ENCODE measurements at regions not wholly inside any gene's neighbourhood (a gene's known extent, or its start where the extent isn't known, plus 50 kb on each side); places are given as distances from the start of the nearest gene placed in this dataset.
"Not testable (repeated sequence)": the region's sequence is repeated elsewhere in the genome, so short reads cannot be mapped to it uniquely, and the experiment has no call there.

DNA sequence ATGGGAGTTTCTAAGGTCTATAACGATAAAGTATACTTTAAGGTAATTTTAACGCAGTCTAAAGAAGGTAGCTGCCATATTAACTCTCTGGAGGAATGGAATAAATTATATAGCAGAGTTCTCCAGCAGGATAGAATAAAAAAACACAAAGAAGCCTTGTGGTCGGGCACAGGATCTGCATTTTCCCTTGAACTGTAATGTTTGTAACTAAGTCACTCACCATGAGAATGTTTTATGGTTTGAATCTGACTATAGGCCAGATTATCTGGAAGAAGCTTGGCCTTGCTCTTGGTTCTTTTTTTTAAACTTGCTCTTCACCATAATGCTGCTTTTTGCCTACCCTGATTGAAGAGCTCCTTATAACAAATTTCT, 238.8 kb upstream of the NOX3 start:
- DNase-seq (ENCODE audit: low read depth, low spot score), result no peak

GRCh38 chr6:155693573-155694418, 238.2 kb upstream of the NOX3 start:
- no peak for DNase-seq (ENCODE audit: low read depth, low spot score)

- DNase-seq (ENCODE audit: low read depth, low spot score), result no peak
Measured at GRCh38 chr6:155690820-155691219, 235.2 kb upstream of the NOX3 start.

GRCh38 chr6:155687645-155688044, 232.0 kb upstream of the NOX3 start:
- no peak for DNase-seq (ENCODE audit: low read depth, low spot score)

- no peak for DNase-seq (ENCODE audit: low read depth, low spot score)
Measured at GRCh38 chr6:155684416-155685196, 229.0 kb upstream of the NOX3 start.

- DNase-seq (ENCODE audit: low read depth, low spot score), result no peak
Measured at GRCh38 chr6:155678361-155678760, 222.7 kb upstream of the NOX3 start.

DNA sequence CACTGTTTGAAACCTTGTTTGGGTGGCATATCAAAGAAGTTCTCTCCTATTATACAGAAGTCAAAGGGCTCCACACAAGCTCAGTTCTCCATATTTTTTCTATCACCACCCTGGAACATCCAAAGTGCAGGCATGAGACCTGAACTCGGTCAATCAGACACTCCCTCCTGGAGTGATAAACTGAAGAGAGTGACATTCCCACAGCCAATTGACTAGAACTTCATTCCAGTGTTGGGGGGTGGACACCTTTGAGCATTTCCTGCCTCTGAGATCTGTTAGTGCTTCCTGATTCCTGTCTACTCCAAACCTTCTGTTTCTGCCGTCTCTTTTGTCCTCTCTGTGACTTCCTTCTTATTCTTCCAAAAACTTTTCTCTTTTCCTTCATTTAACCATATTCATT, 220.7 kb upstream of the NOX3 start:
- no peak for DNase-seq (ENCODE audit: low read depth, low spot score)

DNA sequence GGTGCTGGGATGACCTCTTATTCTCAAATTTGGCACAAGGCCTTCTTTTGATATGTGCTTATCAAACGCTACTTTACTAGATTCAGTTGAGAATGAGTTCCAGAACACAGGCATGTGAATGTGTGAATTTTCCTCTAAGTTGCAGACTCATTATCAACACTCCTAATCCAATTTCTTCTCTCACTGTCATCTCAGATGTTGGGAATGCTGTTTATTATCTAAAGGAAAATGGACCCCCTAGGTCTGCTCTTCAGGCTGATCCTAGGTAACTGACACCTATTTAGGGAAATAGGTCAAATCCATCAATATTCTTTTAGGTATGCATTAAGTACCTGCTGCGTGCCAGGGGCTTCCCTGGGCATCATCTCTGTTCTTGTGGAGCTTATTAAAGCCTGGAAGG, 215.0 kb upstream of the NOX3 start:
- no peak for DNase-seq (ENCODE audit: low read depth, low spot score)

DNA sequence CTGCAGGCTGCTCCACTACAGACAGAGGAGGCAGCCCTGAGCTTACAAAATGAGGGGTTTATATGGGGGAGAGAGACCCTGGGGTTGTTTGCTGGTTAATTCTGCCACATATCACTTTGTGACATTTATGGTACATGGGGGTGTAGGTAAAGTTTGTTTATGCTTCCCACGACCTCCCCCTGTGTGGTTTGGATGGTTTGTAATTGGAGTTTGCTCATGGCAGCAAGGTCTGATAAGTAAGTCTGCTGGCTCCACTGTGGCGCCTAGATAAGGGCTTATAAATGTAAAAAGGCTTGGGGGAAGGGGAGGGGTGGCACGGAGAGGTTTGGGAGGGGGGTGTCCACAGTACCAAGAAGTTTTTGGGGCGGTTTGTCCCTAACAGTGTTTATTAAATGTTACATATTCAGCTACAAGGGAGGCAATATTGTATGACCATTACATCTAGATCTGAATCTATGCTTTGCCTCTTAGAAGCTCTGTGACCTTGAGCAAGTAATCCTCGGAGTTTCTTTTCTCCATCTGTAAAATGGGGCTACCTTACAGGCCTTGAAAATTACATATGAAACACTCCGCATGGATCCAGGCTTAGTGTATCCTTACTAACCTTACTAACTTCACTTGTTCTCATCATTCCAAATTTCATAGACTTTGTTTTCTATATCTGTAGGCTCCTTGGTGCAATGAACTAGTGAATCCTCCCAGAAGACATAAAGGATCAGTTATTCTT, 204.8 kb upstream of the NOX3 start:
- no peak for DNase-seq (ENCODE audit: low read depth, low spot score)

DNA sequence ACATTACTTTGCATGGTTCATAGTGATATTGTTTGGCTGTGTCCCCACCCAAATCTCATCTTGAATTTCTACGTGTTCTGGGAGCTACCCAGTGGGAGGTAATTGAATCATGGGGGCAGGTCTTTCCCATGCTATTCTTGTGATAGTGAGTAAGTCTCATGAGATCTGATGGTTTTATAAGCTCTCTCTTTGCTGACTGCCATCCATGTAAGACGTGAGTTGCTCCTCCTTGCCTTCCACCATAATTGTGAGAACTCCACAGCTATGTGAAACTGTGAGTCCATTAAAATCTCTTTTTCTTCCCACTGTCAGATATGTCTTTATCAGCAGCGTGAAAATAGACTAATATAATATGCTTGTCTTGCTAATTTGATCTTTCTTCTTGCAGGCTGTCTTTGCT, 200.4 kb upstream of the NOX3 start:
- DNase-seq (ENCODE audit: low read depth, low spot score), result no peak

- no peak for DNase-seq (ENCODE audit: low read depth, low spot score)
Measured at GRCh38 chr6:155654474-155654873, 198.8 kb upstream of the NOX3 start.

DNA sequence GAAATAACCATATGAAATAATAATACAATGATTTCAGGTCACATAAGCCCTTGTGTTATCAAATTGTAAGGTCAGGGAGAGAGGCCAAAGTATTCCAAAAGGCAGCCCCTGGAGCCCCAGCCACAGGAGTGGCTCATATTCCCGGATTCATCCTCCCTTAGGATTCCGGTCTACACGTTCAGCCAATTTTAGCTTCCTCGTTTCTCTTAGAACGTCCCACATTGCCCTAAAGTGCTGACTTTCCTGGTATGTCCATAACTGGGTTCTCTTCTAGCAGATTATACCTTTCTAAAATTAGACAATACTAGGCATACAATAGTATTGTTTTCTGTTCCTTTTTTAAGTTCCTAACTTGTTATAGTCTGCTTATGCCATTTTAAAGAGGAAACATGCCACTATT, 192.7 kb upstream of the NOX3 start:
- DNase-seq (ENCODE audit: low read depth, low spot score), result no peak

GRCh38 chr6:155647354-155647753, 191.7 kb upstream of the NOX3 start:
- no peak for DNase-seq (ENCODE audit: low read depth, low spot score)

DNA sequence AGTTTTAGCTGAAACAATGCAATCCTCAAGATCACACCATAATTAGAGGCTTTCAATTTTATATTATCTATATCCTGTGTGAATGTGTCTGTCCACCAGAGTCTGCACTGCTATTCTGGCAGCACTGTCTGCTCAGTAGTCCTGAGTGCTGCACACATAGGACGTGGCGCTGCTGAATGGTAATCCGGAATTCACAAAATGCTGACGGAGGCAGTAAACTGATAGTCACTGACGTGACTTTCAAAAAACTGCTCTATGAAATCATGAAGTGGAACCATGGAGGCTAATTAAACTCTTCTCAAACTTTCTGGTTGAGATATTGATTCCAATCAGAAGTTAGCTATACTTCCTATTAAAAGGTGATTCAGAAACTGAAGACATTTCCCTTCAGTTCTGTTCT, 190.8 kb upstream of the NOX3 start:
- no peak for DNase-seq (ENCODE audit: low read depth, low spot score)

- DNase-seq (ENCODE audit: low read depth, low spot score), result no peak
Measured at GRCh38 chr6:155645325-155645724, 189.7 kb upstream of the NOX3 start.

DNA sequence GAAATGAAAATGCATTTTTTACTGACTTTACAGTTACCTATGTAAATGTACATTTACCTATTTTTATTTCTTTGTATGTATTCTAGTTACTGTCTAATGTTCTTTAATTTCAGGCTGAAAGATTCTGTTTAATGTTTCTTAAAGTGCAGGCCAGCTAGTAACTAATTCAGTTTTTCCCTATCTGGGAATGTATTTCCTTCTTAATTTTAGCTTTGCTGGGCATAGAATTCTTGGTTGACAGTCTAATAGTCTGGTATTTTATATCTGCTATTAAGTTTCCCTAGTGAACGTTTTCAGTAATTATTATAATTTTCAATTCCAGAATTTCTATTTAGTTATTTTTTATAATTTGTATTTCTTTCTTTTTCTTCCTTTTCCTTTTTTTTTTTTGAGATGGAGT, 186.0 kb upstream of the NOX3 start:
- DNase-seq (ENCODE audit: low read depth, low spot score), result no peak

GRCh38 chr6:155638200-155638599, 182.6 kb upstream of the NOX3 start:
- DNase-seq (ENCODE audit: low read depth, low spot score), result no peak

DNA sequence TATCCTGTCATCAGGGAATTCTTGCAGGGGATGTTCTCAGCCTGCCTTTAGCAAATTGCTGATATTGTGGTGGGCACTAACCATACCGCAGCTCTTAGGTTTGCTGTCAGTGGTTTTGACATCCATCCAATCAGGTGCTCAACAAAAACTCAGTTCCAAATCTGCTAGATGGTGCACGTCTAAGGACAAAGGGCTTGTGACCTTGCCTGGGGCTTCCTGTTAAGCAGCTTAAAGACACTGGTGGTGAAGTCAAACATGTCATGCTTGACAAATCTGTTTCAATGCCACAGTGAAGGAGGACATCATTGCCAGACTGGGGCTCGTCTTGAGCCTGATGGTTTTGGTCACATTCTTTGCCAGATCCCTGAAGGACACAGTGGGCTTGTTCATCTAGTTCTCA, 179.8 kb upstream of the NOX3 start:
- no peak for DNase-seq (ENCODE audit: low read depth, low spot score)

DNA sequence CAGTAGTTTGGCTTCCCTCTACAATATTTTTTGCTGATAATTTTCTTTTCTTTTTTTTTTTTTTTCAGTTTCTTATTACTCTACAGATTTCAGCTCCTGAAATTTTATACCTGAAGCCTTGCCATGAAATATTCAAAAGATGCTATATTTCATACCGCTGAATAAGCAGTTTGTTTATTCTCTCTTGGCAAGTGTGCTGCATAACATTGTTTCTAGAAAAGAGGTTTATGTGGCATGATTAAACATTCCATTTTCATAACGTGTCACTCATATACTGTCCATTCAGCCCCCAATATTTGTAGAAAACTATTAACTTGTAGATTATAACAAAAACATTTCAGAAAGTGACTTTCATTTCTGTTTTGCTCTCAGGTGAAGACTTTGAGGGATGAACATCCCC, 174.4 kb upstream of the NOX3 start:
- no peak for DNase-seq (ENCODE audit: low read depth, low spot score)

GRCh38 chr6:155629652-155630051, 174.0 kb upstream of the NOX3 start:
- DNase-seq (ENCODE audit: low read depth, low spot score), result no peak

- DNase-seq (ENCODE audit: low read depth, low spot score), result no peak
Measured at GRCh38 chr6:155628306-155628705, 172.7 kb upstream of the NOX3 start.

DNA sequence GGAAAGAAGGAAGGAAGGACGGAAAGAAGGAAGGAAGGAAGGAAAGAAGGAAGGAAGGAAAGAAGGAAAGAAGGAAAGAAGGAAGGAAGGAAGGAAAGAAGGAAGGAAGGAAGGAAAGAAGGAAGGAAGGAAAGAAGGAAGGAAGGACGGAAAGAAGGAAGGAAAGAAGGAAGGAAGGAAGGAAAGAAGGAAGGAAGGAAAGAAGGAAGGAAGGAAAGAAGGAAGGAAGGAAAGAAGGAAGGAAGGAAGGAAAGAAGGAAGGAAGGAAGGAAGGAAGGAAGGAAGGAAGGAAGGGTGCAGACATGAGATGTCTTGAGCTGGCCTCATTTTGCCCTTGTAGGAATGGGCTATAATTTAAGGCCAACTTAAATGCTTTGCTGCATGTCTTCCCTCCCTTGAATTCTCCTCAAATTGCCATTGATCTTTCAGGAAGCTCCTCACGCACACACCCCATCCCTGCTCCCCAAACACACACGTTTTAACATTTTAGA, 172.1 kb upstream of the NOX3 start:
- not testable (repeated sequence) for DNase-seq (ENCODE audit: low read depth, low spot score)
